Testis (tissue), 2 donors: ENCODE measurements at regions not wholly inside any gene's neighbourhood (a gene's known extent, or its start where the extent isn't known, plus 50 kb on each side); places are given as distances from the start of the nearest gene placed in this dataset.

Experiments used
- POLR2A ChIP-seq: fragments of 450-650 bp; IDR thresholded peaks from one replicate; pipeline ENCODE4 v1.6.1; 2017; ENCODE audit warnings: antibody characterized with exemption, mild to moderate bottlenecking, moderate library complexity
- TF ChIP-seq, protein P1 (sequence below), 3 experiments: fragments of 450-650 bp in 2 of 3; fragments of 200-600 bp in 1 of 3; sonication (generic) in 1 of 3; IDR thresholded peaks; one replicate each; pipeline ENCODE4 v1.5.1; 2016 to 2019; ENCODE audit warnings: antibody characterized with exemption in 3 of 3, mild to moderate bottlenecking in 2 of 3, moderate library complexity in 1 of 3

DNA sequence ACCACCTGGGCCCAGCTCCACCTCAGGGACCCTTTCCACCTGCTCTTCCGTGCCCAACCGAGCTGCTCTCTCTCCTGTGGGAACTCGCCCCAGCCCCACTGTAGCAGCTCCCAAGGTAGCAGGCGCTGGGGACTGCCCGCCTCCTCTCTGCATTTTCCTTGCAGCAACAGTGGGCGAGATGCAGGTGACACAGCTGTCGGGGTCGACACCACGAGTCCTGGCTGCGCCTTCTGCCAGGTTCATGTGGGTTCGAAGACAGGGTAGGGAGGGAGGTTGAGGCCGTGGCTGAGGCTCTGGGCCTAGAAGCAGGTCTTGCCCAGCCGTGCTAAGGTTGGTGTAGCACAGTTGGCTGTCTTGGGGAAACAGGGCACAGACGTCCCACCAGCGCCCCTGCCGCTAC, 245.2 kb upstream of the FSTL5 start:
- TF ChIP-seq, protein P1, sequence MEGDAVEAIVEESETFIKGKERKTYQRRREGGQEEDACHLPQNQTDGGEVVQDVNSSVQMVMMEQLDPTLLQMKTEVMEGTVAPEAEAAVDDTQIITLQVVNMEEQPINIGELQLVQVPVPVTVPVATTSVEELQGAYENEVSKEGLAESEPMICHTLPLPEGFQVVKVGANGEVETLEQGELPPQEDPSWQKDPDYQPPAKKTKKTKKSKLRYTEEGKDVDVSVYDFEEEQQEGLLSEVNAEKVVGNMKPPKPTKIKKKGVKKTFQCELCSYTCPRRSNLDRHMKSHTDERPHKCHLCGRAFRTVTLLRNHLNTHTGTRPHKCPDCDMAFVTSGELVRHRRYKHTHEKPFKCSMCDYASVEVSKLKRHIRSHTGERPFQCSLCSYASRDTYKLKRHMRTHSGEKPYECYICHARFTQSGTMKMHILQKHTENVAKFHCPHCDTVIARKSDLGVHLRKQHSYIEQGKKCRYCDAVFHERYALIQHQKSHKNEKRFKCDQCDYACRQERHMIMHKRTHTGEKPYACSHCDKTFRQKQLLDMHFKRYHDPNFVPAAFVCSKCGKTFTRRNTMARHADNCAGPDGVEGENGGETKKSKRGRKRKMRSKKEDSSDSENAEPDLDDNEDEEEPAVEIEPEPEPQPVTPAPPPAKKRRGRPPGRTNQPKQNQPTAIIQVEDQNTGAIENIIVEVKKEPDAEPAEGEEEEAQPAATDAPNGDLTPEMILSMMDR (IDR thresholded peaks at IDR 0.05): no peak
- no peak for TF ChIP-seq POLR2A
